GM10266 (cell line): ENCODE measurements at regions not wholly inside any gene's neighbourhood (a gene's known extent, or its start where the extent isn't known, plus 50 kb on each side); places are given as distances from the start of the nearest gene placed in this dataset.

ENCODE experiments used
- DNase-seq: peaks from one replicate; pipeline ENCODE4 v3.0.0; 2012; ENCODE audit errors: extremely low spot score
- CTCF ChIP-seq: IDR thresholded peaks from 2 replicates; pipeline ENCODE4 v1.5.1; 2012; ENCODE audit warnings: mild to moderate bottlenecking, low read depth; ENCODE audit not compliant: control insufficient read depth, insufficient read depth; ENCODE audit errors: missing control alignments

DNA sequence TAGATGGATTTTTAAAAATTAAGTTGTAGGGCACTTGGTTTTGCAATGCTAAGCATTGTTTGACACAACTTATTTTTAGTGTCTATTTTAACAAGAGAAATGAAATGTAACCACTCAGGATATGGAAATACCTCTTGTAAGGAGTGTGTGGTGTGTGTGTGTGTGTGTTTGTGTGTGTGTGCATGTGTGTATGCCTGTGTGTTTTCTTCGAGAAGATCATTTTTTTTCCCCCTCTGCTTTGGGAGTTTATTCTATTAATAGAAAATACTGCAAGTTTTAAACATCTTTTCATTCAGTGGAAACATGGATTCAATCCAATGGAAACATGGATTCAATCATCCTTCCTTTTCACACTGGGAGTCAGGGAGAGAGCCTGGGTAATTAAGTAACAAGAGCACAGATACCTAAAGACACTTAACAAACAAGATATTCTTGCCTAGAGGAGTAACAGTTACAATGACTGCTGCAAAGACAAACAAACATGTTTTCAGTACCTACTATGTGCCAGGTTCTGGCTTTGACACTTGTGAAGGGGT lies 567.2 kb upstream of the TBL1XR1 start:
- TF ChIP-seq CTCF: no peak
- no peak for DNase-seq

DNA sequence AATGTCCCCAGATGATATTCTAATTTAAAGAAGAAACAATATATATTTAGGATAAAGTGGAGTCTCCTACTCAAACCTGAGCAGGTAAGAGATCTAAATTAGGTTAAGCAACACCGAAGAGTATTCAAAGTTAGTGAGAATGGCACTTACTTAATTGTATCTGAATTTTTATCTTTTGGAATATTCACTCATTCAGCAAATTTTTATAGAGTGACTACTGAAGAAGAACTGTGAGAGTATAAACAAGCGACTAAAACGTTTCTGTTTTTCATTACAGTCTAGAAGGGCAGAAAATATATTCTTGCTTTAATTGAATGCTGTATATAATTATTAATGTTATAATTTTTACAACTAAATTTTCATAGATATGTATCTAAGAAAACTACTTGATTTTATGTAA lies 567.7 kb upstream of the TBL1XR1 start:
- TF ChIP-seq CTCF: no peak
- no peak for DNase-seq

DNA sequence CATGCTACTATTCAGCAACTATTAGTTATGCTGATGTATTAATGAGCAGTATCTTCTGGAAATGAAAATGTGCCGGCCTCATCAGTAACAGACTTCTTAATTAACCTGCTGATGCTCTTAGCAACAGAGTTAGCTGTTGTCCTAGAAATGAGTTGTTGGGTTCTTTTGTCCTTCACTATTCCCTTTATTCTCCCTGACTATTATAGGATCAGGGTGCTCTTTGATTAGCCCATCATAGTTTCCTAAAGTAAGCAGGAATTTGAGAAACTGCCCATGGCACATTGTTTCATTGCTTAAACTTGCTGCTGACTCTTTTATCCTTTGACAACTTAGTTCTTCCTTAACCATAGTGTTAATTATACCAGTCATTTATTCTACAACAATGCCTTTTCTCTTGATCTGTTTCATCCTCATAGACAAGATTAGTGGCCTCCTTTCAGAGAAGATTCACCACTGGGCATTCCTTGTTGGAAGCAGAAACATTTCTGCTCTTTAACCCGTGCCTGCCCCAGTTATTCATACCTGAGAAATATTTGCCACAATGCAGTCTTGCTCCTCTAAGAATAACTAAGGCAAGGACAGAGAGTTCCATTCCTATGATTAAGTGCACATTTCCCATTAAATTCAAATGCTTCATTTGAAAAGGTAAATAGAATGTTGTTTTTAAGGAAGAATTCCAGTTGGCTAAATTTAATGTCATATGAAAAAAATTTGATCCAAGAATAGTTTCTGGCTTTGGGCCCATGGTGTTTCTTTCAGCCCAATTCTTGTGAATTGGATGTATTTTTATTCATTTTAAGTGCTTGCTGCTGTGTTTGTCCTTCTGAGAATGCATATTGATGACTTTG lies 573.3 kb upstream of the TBL1XR1 start:
- TF ChIP-seq CTCF: no peak
- DNase-seq: no peak

DNA sequence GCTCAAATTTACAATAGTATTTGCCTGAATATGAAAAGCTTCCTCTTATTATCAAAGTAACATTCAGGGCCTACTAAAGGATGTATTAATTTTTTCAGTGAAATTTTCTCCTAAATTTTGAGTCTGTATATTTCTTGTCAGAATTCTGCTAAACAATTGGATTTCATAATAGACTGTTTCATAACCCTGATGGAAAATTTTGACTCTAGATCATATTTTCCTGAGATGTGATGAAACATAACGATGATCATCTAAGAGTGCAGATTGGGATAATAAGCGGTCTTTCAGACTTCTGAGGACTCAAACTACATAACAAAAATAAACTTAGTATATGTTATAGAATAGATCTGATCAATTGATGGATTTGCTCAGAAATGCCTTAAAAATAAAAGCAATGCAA lies 574.5 kb upstream of the TBL1XR1 start:
- no peak for DNase-seq
- no peak for TF ChIP-seq CTCF

GRCh38 chr3:177772908-177773557 lies 575.8 kb upstream of the TBL1XR1 start:
- TF ChIP-seq CTCF: no peak
- DNase-seq: no peak

GRCh38 chr3:177773717-177774116 lies 576.4 kb upstream of the TBL1XR1 start:
- no peak for TF ChIP-seq CTCF
- no peak for DNase-seq

DNA sequence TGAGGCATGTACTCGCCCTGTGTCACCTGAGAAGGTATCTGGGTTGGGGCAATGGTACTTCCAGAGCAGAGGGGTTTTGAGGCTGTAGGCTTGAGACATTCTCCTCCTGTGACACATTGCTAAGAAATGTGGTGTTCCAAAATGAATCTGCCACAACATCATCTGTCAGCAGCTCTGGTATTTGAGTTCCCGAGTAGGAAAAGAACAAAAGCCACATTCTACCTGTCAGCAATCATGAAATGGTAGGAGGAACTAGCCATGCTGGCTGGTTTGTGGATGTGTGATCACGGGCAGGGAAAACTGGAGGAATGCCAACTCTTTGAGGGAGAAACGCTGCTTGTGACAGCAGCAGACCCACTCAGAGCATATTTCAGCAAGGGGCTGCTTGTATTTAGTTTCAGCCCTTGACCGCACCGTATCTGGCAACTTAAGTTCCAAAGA lies 579.4 kb upstream of the TBL1XR1 start:
- DNase-seq: no peak
- no peak for TF ChIP-seq CTCF
